ENCODE measurements at regions not wholly inside any gene's neighbourhood (a gene's known extent, or its start where the extent isn't known, plus 50 kb on each side); places are given as distances from the start of the nearest gene placed in this dataset.

DNA sequence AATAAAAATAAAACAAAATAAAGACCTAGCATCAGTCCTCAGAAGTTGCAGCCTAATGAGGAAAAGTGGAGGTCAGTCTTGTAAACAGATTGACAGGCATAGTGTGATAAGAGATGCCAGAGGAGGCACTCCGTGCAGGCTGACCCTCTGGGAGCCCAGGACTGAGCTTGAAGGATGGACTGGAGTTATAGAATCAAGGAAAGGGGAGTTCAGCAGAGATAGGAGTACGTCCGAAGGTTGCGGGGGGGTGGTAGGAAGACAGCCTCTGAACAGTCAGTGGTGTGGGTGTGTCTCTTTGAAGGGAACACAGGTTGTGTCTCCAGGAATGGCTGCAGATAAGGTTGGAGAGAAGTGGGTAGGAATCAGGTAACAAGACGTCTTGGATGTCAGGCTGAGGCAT, 126.1 kb upstream of the CPEB4 start:
- Mint-ChIP-seq H3K36me3 (ENCODE audit: insufficient read depth in 1 of 3, low read depth in 3 of 3) (no peaks in the 10 kb centered on the region), H3K4me3 (no peak overlapping the region), H3K27me3 (ENCODE audit: low read depth) (peaks cover 18% of the 10 kb centered on the region), H3K4me1 (peaks cover 19 to 22% of the 10 kb centered on the region in 2 experiments), H3K9me3 (no peaks in the 10 kb centered on the region), H3K27ac (no peak overlapping the region)
- H3K4ac ChIP-seq (ENCODE audit: low read depth, low read length), result no peak overlapping the region
- H3K79me1 ChIP-seq (ENCODE audit: insufficient read depth, low read depth, low read length, poor library complexity, severe bottlenecking), result no peaks in the 10 kb centered on the region
- no peak overlapping the region for H3K9ac ChIP-seq (ENCODE audit: extremely low read depth, insufficient read length, low read length)
- H3T11ph ChIP-seq (ENCODE audit: low read length), result no peak overlapping the region
- no CpG with 5 or more reads among the region's 5 CpGs for WGBS (ENCODE audit: extremely low coverage, insufficient read length, low lambda C conversion rate)
- H4K91ac ChIP-seq (ENCODE audit: insufficient read length, low read depth, low read length), result no peak overlapping the region
- H3K23ac ChIP-seq (ENCODE audit: insufficient read length, low read depth, low read length), result no peak overlapping the region
- no peaks in the 10 kb centered on the region for H3K79me2 ChIP-seq (ENCODE audit: insufficient read depth, low read length)
- no peak overlapping the region for H3K14ac ChIP-seq (ENCODE audit: insufficient read depth, low read length)
- no peak for DNase-seq
- no peaks in the 10 kb centered on the region for H3K23me2 ChIP-seq (ENCODE audit: insufficient read length, low read depth, low read length, poor library complexity, severe bottlenecking)
- H2BK20ac ChIP-seq (ENCODE audit: low read depth, low read length, poor library complexity, severe bottlenecking), result no peak overlapping the region
- no peak overlapping the region for H2BK15ac ChIP-seq (ENCODE audit: low read depth, low read length)
- H3K56ac ChIP-seq (ENCODE audit: insufficient read length, low read depth, low read length), result no peak overlapping the region
- no peaks in the 10 kb centered on the region for H3K9me3 ChIP-seq (ENCODE audit: control insufficient read depth, low read depth, low read length)
- no peak for TF ChIP-seq CTCF (conservative IDR thresholded peaks at IDR 0.05)
- H3K4me1 ChIP-seq (ENCODE audit: insufficient read depth, low read length), result peaks cover 2% of the 10 kb centered on the region; the same call in 1 of the 2 replicates
- H3K4me2 ChIP-seq (ENCODE audit: insufficient read depth, insufficient read length, low read length), result no peak overlapping the region
- no peaks in the 10 kb centered on the region; the same call in 1 of the 2 replicates for H3K27me3 ChIP-seq (ENCODE audit: insufficient read depth, low read length)
- no peak overlapping the region for H3K27ac ChIP-seq (ENCODE audit: insufficient read length, low read depth, low read length)
- no peak overlapping the region for H2AK5ac ChIP-seq (ENCODE audit: insufficient read length, low read length)
- H3K18ac ChIP-seq (ENCODE audit: insufficient read length, low read depth, low read length), result no peak overlapping the region
- no peak overlapping the region for H2AFZ ChIP-seq (ENCODE audit: low read length)
- no peak overlapping the region for H4K5ac ChIP-seq (ENCODE audit: insufficient read length, low read depth, low read length)
- H4K20me1 ChIP-seq (ENCODE audit: control insufficient read depth, insufficient read depth, insufficient read length), result no peaks in the 10 kb centered on the region
- H2BK12ac ChIP-seq (ENCODE audit: insufficient read length, low read depth, low read length), result no peak overlapping the region
- no peak overlapping the region for H2BK120ac ChIP-seq (ENCODE audit: low read depth, low read length, poor library complexity, severe bottlenecking)
- no peak overlapping the region for H2BK5ac ChIP-seq (ENCODE audit: insufficient read length, low read length)
- H4K8ac ChIP-seq (replicated peaks; ENCODE audit: insufficient read length, low read depth, low read length), result no peak overlapping the region

Measured in H9 (cell line).